Activated T-cell treated with anti-CD3 and anti-CD28 coated beads, Interleukin-2, amount 50 U/mL, for 1 hour (primary cell): ENCODE measurements at regions not wholly inside any gene's neighbourhood (a gene's known extent, or its start where the extent isn't known, plus 50 kb on each side); places are given as distances from the start of the nearest gene placed in this dataset.
"Not testable (repeated sequence)": the region's sequence is repeated elsewhere in the genome, so short reads cannot be mapped to it uniquely, and the experiment has no call there.

Experiments used
- DNase-seq: peaks from one replicate; pipeline ENCODE4 v3.0.0-alpha.2; 2020

- DNase-seq: no peak
These were observed 600.6 kb downstream of the UQCRFS1 start for GRCh38 chr19:28612275-28612769.

- not testable (repeated sequence) for DNase-seq
These were observed 601.6 kb downstream of the UQCRFS1 start for GRCh38 chr19:28611227-28611914.

GRCh38 chr19:28610731-28611130, 602.2 kb downstream of the UQCRFS1 start:
- DNase-seq: no peak

- DNase-seq: no peak
These were observed 603.0 kb downstream of the UQCRFS1 start for GRCh38 chr19:28609944-28610343.

GRCh38 chr19:28609091-28609755, 603.7 kb downstream of the UQCRFS1 start:
- no peak for DNase-seq

- no peak for DNase-seq
These were observed 604.7 kb downstream of the UQCRFS1 start for GRCh38 chr19:28608292-28608691.

- no peak for DNase-seq
These were observed 605.8 kb downstream of the UQCRFS1 start for GRCh38 chr19:28607066-28607583.

GRCh38 chr19:28606269-28607032, 606.5 kb downstream of the UQCRFS1 start:
- DNase-seq: no peak

GRCh38 chr19:28605501-28606268, 607.3 kb downstream of the UQCRFS1 start:
- no peak for DNase-seq

- DNase-seq: no peak
These were observed 609.5 kb downstream of the UQCRFS1 start for GRCh38 chr19:28603453-28603852.

- DNase-seq: no peak
These were observed 610.2 kb downstream of the UQCRFS1 start for GRCh38 chr19:28602675-28603298.

- DNase-seq: no peak
These were observed 611.1 kb downstream of the UQCRFS1 start for GRCh38 chr19:28601723-28602440.

- DNase-seq: no peak
These were observed 614.1 kb downstream of the UQCRFS1 start for GRCh38 chr19:28598861-28599260.

- DNase-seq: no peak
These were observed 616.3 kb downstream of the UQCRFS1 start for GRCh38 chr19:28596561-28597071.

GRCh38 chr19:28595722-28596480, 617.0 kb downstream of the UQCRFS1 start:
- DNase-seq: no peak

- no peak for DNase-seq
These were observed 618.2 kb downstream of the UQCRFS1 start for GRCh38 chr19:28594737-28595136.

GRCh38 chr19:28589991-28590411, 623.0 kb downstream of the UQCRFS1 start:
- DNase-seq: not testable (repeated sequence)

- no peak for DNase-seq
These were observed 626.5 kb downstream of the UQCRFS1 start for GRCh38 chr19:28586474-28586873.

GRCh38 chr19:28585796-28586195, 627.2 kb downstream of the UQCRFS1 start:
- no peak for DNase-seq

GRCh38 chr19:28583713-28584112, 629.2 kb downstream of the UQCRFS1 start:
- DNase-seq: no peak
